ENCODE measurements at regions not wholly inside any gene's neighbourhood (a gene's known extent, or its start where the extent isn't known, plus 50 kb on each side); places are given as distances from the start of the nearest gene placed in this dataset.

DNA sequence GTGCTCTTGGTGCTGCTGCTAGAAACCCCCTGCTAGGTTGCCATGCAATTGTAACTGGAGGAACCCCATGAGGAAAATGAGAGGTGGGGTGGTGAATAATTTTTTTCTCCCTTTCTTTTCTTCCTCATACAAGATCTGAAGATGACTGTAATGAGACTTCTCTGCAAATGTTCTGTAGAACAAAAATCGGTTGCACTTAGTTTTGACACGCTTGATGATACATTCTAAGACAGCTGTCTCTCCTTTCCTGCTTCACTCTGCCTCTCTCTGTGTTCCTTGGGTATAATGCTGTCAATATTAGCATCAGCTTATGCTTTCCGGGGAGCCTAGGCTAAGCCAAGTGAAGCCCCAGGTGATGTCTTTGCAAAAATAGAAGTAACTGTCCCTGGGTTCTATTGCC lies 721.5 kb downstream of the POM121L12 start:
- no peak for TF ChIP-seq YY1 (IDR thresholded peaks at IDR 0.05; ENCODE audit: insufficient read depth, insufficient read length)
- no peak for TF ChIP-seq ZNF274 (IDR thresholded peaks at IDR 0.05; ENCODE audit: low read depth, low read length)

All from NT2/D1 (cell line).